ENCODE measurements at regions not wholly inside any gene's neighbourhood (a gene's known extent, or its start where the extent isn't known, plus 50 kb on each side); places are given as distances from the start of the nearest gene placed in this dataset.
"Not testable (repeated sequence)": the region's sequence is repeated elsewhere in the genome, so short reads cannot be mapped to it uniquely, and the experiment has no call there.

DNA sequence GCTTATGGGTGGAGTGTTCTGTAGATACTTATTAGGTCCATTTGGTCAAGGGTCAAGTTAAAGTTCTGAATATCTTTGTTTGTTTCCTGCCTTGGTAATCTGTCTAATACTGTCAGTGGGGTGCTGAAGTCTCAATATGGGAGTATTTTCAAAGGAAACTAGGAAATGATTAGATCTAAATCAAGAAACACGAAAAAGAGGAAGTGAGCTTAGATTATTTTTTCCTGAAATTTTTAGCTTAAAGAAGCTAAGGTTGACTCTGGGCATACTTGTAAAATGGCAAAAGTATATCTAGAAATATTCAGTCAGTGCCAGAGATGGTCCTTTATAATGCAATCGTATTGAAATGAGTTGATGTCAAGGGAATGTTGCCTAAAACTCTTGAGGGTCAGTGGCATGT lies 313.5 kb downstream of the ICE1 start:
- H3K27ac ChIP-seq, result no peak overlapping the region
- in situ Hi-C loops (cut with MboI; ENCODE audit: low pct_unique_long_range_greater_than_20kb in 2 of 9, low sequenced_read_pairs in 9 of 9, unreplicated experiment in 9 of 9), result no loop called here
- WGBS, 10 experiments, result 0 to 96% (median 56%) methylated on average over 2 of the region's 2 CpGs; no CpG with 5 or more reads in 2 of the 10 experiments
- H3K4me3 ChIP-seq, result no peak overlapping the region
- no peak for ATAC-seq (replicated peaks in 6 of 8)
- no peaks in the 10 kb centered on the region for H3K4me1 ChIP-seq (replicated peaks in 1 of 2)

DNA sequence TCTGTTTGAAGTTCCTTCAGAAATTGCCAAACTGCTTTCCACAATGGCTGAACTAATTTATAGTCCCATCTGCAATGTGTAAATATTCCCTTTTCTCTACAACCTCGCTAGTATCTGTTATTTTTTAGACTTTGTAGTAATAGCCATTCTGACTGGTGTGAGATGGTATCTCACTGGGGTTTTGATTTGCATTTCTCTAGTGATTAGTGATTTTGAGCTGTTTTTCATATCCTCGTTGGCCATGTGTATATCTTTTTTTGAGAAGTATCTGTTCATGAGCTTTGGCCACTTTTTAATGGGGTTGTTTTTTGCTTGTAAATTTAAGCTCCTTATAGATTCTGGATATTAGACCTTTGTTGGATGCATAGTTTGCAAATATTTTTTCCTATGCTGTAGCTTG lies 310.6 kb downstream of the ICE1 start:
- not testable (repeated sequence) for H3K27ac ChIP-seq
- 0 to 100% (median 34%) methylated on average over 1 to 2 of the region's 2 CpGs; no CpG with 5 or more reads in 2 of the 10 experiments for WGBS, 10 experiments

DNA sequence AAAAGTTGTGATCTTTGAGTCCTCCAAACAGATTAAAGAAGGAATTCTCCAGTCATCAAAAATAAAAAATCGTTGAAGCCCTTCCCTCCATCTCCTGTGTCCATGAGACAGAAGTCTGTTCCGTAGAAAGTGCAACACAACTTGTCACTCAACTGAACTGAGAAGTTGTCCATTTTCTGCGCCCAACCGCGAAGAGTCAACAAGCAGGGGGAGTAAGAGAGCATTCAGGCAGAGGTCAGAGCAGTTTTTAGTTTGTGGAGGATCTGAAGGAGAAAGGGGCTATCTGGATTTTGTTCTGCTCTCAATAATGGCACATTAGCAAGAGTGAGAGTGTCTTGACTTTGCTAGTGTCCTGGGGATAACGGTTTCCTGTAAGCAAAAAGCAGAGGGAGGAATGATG lies 303.9 kb downstream of the ICE1 start:
- in situ Hi-C loops (cut with MboI; ENCODE audit: low pct_unique_long_range_greater_than_20kb in 2 of 9, low sequenced_read_pairs in 9 of 9, unreplicated experiment in 9 of 9), result no loop called here

More for the DNA sequence above, 310.6 kb downstream of the ICE1 start:
- in situ Hi-C loops (cut with MboI; ENCODE audit: low pct_unique_long_range_greater_than_20kb in 2 of 9, low sequenced_read_pairs in 9 of 9, unreplicated experiment in 9 of 9); H3K4me1 ChIP-seq (replicated peaks in 1 of 2); ATAC-seq (replicated peaks in 6 of 8); H3K4me3 ChIP-seq: not testable (repeated sequence)

DNA sequence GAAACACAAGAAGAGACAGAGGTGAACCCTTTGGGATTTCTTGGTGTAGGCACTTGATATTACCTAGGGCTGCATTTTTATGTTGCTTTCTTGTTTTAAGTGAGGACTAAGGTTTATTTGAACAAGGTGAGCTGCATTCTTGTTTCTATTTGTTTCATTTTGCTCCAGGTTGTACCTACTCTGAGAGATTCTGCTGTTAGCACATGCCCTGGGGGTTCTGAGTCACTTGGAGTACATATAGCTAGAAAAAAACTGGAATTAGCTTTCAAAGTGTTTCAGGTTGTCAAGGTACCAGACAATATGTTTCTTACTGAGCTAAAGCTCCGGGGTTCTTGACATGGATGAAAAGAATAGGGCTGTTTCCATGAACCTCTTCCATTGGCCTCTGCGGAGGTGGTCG lies 299.4 kb downstream of the ICE1 start:
- no peak for ATAC-seq (replicated peaks in 6 of 8)
- in situ Hi-C loops (cut with MboI; ENCODE audit: low pct_unique_long_range_greater_than_20kb in 2 of 9, low sequenced_read_pairs in 9 of 9, unreplicated experiment in 9 of 9), result no loop called here
- Histone ChIP-seq H3K4me3 (no peak overlapping the region), H3K27ac (no peak overlapping the region), H3K4me1 (replicated peaks in 1 of 2) (no peaks in the 10 kb centered on the region)
- WGBS, 10 experiments, result 20 to 100% (median 82%) methylated on average over 2 to 3 of the region's 3 CpGs; no CpG with 5 or more reads in 2 of the 10 experiments

More for the DNA sequence above, 303.9 kb downstream of the ICE1 start:
- H3K4me3 ChIP-seq, result no peak overlapping the region
- no peak overlapping the region for H3K27ac ChIP-seq
- no peaks in the 10 kb centered on the region for H3K4me1 ChIP-seq (replicated peaks in 1 of 2)
- WGBS, 10 experiments, result 0 to 86% (median 50%) methylated on average over 1 to 6 of the region's 6 CpGs; no CpG with 5 or more reads in 2 of the 10 experiments
- ATAC-seq (replicated peaks in 6 of 8), result no peak

DNA sequence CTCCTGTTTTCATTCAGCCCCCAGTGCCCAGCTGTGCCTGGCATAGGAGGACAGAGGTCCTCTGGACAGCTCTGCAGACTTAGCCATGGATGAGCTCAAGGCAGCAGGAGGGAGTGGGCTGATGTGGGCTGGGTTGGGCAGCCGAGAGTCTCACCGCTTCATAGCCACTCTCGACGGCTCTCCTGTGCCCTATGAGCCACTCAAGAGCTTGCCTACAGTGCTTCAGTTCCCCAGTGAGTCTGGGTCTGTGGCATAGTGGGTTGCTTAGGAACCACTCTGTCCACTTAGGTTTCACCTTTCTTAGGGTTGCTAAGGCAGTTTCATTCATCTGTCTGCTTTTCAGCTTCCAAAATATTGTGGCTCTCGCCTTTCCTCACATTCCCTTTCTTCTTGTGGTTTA lies 296.8 kb downstream of the ICE1 start:
- peak in 1 of 8 experiments; percentile 79 for ATAC-seq (replicated peaks in 6 of 8)
- in situ Hi-C loops (cut with MboI; ENCODE audit: low pct_unique_long_range_greater_than_20kb in 2 of 9, low sequenced_read_pairs in 9 of 9, unreplicated experiment in 9 of 9), result no loop called here
- WGBS, 10 experiments, result 0 to 90% (median 58%) methylated on average over 1 to 5 of the region's 5 CpGs; no CpG with 5 or more reads in 4 of the 10 experiments

DNA sequence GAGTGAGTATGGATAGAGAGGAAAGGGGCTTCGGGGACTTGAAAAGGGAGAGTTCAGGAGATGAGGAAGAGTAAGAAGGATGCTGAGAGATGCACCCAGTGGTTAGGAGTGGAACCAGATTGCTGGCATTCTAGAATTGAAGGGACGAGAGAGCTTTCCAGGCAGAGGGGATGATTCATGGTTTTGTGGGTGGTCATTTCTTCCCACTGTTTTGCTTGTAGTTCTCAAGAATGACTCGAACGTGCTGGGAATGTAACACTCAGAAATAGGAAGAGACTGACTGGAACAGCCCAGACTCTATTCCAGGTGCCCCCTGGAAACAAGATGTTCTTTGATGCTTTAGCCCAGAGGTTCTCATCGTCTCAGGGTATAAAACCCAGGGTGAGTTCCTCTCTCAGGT lies 294.2 kb downstream of the ICE1 start:
- Histone ChIP-seq H3K4me3 (no peak overlapping the region), H3K27ac (no peak overlapping the region), H3K4me1 (replicated peaks in 1 of 2) (peaks cover 0 to 8% of the 10 kb centered on the region in 2 donors)
- peak in 2 of 8 experiments; percentile 50 to 66 for ATAC-seq (replicated peaks in 6 of 8)
- 4 to 100% (median 71%) methylated on average over 1 to 5 of the region's 5 CpGs; no CpG with 5 or more reads in 3 of the 10 experiments for WGBS, 10 experiments
- in situ Hi-C loops (cut with MboI; ENCODE audit: low pct_unique_long_range_greater_than_20kb in 2 of 9, low sequenced_read_pairs in 9 of 9, unreplicated experiment in 9 of 9), result no loop called here

More for the DNA sequence above, 296.8 kb downstream of the ICE1 start:
- Histone ChIP-seq H3K27ac (no peak overlapping the region), H3K4me3 (no peak overlapping the region), H3K4me1 (replicated peaks in 1 of 2) (no peaks in the 10 kb centered on the region)

DNA sequence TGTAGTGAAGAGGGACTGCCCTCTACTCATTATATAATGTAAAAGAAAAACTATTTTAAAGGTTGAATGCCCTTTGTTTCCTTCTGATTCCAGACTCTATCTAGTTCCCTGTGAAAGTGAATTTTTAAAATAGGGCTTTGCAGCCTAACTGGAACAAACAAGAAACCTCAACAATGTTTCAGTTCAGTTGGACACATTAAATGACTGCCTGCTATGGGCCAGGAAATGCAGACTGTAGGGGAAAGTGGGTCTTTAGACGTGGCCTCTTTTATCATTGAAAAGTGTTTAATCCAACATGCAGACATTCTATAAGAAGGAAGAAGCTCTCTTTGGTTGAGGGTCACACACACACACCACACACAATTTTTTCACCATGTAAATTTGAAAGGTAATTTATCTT lies 289.1 kb downstream of the ICE1 start:
- Histone ChIP-seq H3K4me1 (replicated peaks in 1 of 2) (peaks cover 5 to 23% of the 10 kb centered on the region in 2 donors), H3K27ac (no peak overlapping the region), H3K4me3 (no peak overlapping the region)
- ATAC-seq (replicated peaks in 6 of 8), result peak in 5 of 8 experiments; percentile 17 to 69 (median 61)
- 0 to 56% (median 24%) methylated on average over 1 of the region's 1 CpG; no CpG with 5 or more reads in 4 of the 10 experiments for WGBS, 10 experiments
- in situ Hi-C loops (cut with MboI; ENCODE audit: low pct_unique_long_range_greater_than_20kb in 2 of 9, low sequenced_read_pairs in 9 of 9, unreplicated experiment in 9 of 9), result no loop called here

DNA sequence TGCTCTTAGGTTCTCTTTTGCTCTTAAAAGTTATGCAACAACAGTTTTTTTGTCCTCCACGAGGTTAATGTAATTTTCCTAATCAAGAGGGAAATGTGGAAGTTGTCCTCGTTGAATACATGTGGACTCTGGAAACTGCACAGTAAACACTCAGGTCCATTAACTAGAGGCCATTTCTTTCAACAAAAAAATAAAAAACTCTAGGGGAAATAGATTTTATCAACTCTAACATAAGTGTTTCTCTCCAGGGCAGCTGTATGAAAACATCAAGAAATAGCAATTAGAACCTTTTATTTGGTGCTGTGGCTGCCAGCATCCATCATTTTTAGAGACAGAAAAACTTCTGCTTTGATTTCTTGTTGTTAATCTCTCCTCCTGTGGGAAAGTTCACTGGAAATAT lies 288.6 kb downstream of the ICE1 start:
- in situ Hi-C loops (cut with MboI; ENCODE audit: low pct_unique_long_range_greater_than_20kb in 2 of 9, low sequenced_read_pairs in 9 of 9, unreplicated experiment in 9 of 9), result no loop called here
- peak in 1 of 8 experiments; percentile 4 for ATAC-seq (replicated peaks in 6 of 8)
- no peak overlapping the region for H3K27ac ChIP-seq
- peaks cover 5 to 23% of the 10 kb centered on the region in 2 donors for H3K4me1 ChIP-seq (replicated peaks in 1 of 2)
- 0 to 79% (median 27%) methylated on average over 2 of the region's 2 CpGs; no CpG with 5 or more reads in 2 of the 10 experiments for WGBS, 10 experiments
- H3K4me3 ChIP-seq, result no peak overlapping the region

DNA sequence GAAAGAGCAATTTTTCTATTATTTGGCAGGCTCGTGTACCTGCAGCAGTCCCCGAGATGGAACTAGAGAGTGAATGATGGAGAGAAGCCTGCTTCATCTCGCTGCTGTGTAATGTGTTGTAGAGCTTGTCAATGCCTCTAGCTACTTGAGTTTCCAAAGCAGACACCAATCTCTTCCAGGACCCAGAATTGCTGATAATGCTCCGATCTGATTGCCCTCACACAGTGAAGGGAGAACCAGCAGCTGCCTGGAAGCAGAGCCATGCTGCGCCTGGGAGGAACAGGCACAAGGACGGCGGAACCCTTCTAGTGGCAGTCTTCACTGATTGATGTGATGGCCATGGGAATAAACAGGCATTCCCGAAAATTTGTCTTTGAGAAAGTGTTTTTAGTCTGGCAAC lies 288.0 kb downstream of the ICE1 start:
- 0 to 87% (median 64%) methylated on average over 1 to 7 of the region's 8 CpGs; no CpG with 5 or more reads in 1 of the 10 experiments for WGBS, 10 experiments
- peak in 2 of 8 experiments; percentile 38 to 47 for ATAC-seq (replicated peaks in 6 of 8)
- Histone ChIP-seq H3K4me3 (no peak overlapping the region), H3K27ac (no peak overlapping the region), H3K4me1 (replicated peaks in 1 of 2) (peaks cover 5 to 23% of the 10 kb centered on the region in 2 donors)
- in situ Hi-C loops (cut with MboI; ENCODE audit: low pct_unique_long_range_greater_than_20kb in 2 of 9, low sequenced_read_pairs in 9 of 9, unreplicated experiment in 9 of 9), result no loop called here

DNA sequence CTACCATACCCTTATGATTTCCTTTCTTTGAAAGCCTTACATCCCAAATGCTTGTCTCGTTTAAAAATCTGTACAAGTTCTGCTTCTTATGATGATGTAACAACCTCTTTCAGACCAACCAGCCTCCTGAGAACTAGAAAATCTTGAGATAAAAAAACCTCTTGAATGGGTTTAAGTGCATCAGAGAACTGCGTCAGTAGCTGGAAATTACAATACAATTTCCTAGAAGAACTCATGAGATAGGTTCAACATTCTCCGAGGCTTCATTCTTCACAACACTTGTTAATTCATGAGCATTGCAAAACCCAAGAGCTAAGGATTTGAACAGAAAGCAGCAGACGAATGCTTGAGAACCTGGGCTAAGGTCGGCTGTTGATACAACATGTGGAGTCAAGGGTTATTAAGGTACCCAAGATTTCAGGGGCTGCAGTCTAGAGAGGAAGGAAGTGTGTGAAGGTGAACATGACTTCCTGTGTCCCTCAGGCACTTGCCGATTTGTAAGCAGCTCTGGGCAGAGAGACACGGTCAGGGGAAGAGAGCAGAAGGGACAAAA lies 286.0 kb downstream of the ICE1 start:
- 15 to 100% (median 72%) methylated on average over 1 to 7 of the region's 7 CpGs for WGBS, 10 experiments
- no peak overlapping the region for H3K4me3 ChIP-seq
- peaks cover 5 to 23% of the 10 kb centered on the region in 2 donors for H3K4me1 ChIP-seq (replicated peaks in 1 of 2)
- ATAC-seq (replicated peaks in 6 of 8), result no peak
- in situ Hi-C loops (cut with MboI; ENCODE audit: low pct_unique_long_range_greater_than_20kb in 2 of 9, low sequenced_read_pairs in 9 of 9, unreplicated experiment in 9 of 9), result no loop called here
- H3K27ac ChIP-seq, result no peak overlapping the region

DNA sequence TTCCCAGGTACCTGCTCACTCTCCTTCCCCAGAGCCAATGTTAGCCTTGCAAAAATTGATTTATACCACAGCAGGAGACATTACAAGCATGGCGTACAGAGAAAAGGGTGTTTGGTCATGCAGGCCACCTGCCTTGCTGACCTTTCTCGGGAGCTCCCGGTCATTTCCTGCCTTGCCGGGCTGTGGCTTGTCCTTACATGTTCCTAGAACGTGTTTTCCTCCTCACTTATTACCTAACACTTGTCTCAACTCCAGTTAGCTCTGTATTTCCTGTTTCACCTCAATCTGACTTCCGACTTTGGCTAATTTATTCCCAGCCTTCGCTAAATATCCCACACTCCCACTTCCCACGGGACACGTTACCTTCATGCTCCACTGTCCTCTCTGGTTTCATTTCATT lies 282.5 kb downstream of the ICE1 start:
- Histone ChIP-seq H3K4me3 (no peak overlapping the region), H3K4me1 (replicated peaks in 1 of 2) (no peaks in the 10 kb centered on the region), H3K27ac (no peak overlapping the region)
- peak in 1 of 8 experiments; percentile 16 for ATAC-seq (replicated peaks in 6 of 8)
- in situ Hi-C loops (cut with MboI; ENCODE audit: low pct_unique_long_range_greater_than_20kb in 2 of 9, low sequenced_read_pairs in 9 of 9, unreplicated experiment in 9 of 9), result no loop called here
- 13 to 100% (median 78%) methylated on average over 1 to 9 of the region's 9 CpGs; no CpG with 5 or more reads in 1 of the 10 experiments for WGBS, 10 experiments

DNA sequence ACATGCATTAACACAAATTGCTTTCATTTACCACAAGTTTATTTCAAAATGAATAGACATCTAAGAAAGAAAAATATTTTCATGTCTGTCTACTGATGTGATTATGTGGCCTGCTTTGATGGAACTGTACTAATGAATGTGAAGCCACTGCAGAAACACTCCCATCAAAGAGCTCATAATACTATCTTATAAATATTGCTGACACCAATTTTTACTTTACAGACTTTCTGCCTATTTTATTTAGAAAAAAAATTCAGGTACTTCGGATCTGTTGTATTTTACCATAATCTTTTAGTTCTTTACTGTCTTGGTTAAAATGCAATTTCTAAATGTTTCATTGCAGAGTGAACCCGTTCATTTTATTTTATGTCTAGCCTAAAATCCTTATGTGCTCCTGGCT lies 281.9 kb downstream of the ICE1 start:
- 0 to 100% (median 86%) methylated on average over 1 to 2 of the region's 2 CpGs for WGBS, 10 experiments
- no peak for ATAC-seq (replicated peaks in 6 of 8)

DNA sequence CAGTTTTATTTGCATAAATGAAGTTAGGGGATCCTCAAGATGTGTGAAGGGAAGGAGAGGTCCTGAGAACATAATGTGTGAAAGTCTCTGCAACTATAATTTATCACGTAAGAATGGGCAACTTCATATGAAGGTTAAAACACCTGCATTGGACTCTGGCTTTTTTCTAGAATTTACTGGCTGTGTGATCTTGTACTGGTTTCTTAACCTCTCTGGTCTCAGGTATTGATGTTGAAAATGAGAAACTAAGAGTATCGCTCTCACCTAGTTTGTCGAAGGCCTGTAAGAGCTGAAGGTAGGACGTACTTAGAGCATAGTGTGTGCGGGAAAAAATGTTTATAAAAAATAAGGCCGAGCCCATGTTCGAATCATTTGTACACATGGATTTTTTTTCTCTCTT lies 280.5 kb downstream of the ICE1 start:
- 51 to 100% (median 92%) methylated on average over 1 to 7 of the region's 7 CpGs for WGBS, 10 experiments
- in situ Hi-C loops (cut with MboI; ENCODE audit: low pct_unique_long_range_greater_than_20kb in 2 of 9, low sequenced_read_pairs in 9 of 9, unreplicated experiment in 9 of 9), result no loop called here
- no peak for ATAC-seq (replicated peaks in 6 of 8)
- no peak overlapping the region for H3K27ac ChIP-seq
- H3K4me1 ChIP-seq (replicated peaks in 1 of 2), result no peaks in the 10 kb centered on the region
- no peak overlapping the region for H3K4me3 ChIP-seq

More for the DNA sequence above, 281.9 kb downstream of the ICE1 start:
- Histone ChIP-seq H3K4me3 (no peak overlapping the region), H3K4me1 (replicated peaks in 1 of 2) (no peaks in the 10 kb centered on the region), H3K27ac (no peak overlapping the region)
- in situ Hi-C loops (cut with MboI; ENCODE audit: low pct_unique_long_range_greater_than_20kb in 2 of 9, low sequenced_read_pairs in 9 of 9, unreplicated experiment in 9 of 9), result no loop called here

DNA sequence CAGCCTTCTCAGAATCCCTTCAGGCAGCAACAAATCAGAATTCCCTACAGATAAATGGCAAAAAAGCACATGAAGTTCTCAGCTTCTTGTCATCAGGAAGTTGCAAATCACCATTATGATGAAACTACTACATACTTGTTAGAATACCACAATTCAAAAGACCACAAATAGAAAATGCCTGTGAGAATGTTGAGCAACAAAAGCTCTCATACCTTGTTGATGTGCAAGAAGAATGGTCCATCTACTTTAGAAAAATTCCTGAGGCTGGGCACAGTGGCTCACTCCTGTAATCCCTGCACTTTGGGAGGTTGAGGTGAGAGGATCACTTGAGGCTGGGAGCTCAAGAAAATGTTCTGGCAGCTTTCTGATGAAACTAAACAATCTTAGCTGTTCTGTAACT lies 278.1 kb downstream of the ICE1 start:
- no peak overlapping the region for H3K4me3 ChIP-seq
- in situ Hi-C loops (cut with MboI; ENCODE audit: low pct_unique_long_range_greater_than_20kb in 2 of 9, low sequenced_read_pairs in 9 of 9, unreplicated experiment in 9 of 9), result no loop called here
- H3K4me1 ChIP-seq (replicated peaks in 1 of 2), result no peaks in the 10 kb centered on the region
- H3K27ac ChIP-seq, result no peak overlapping the region
- peak in 1 of 8 experiments; percentile 42 for ATAC-seq (replicated peaks in 6 of 8)

Measured in motor neuron (in vitro differentiated cells).